PC-9 (cell line): ENCODE measurements at regions not wholly inside any gene's neighbourhood (a gene's known extent, or its start where the extent isn't known, plus 50 kb on each side); places are given as distances from the start of the nearest gene placed in this dataset.

Experiments
- BruUV-seq: library from RNA; stranded (reverse); fragments of 400-500 nt; replicated peaks from 2 replicates; lab custom pipeline; 2021; lab: Mats Ljungman, UMichigan
- CTCF ChIA-PET: fragments of 300-600 bp; sonication (Branson Sonifier 250); formaldehyde crosslinking; loops from one replicate; lab custom pipeline; 2022; ENCODE audit warnings: antibody characterized with exemption; lab: Charles Lee
- POLR2A ChIA-PET: fragments of 300-600 bp; sonication (Branson Sonifier 250); formaldehyde crosslinking; loops from one replicate; lab custom pipeline; 2022; ENCODE audit warnings: antibody characterized with exemption; ENCODE audit not compliant: unreplicated experiment; lab: Charles Lee
- DNase-seq, 2 experiments: peaks; one replicate each; pipeline versions ENCODE4 v3.0.0 to v3.0.0-alpha.2; 2015 to 2022; ENCODE audit warnings: mixed read lengths in 1 of 2
- H2AFZ ChIP-seq: fragments of 200-600 bp; sonication (generic); 2 replicates; pipeline ENCODE4 v1.8.1; 2017; ENCODE audit warnings: antibody characterized with exemption
- H3F3A ChIP-seq: fragments of 200-600 bp; sonication (generic); 2 replicates; pipeline ENCODE4 v1.8.1; 2017; ENCODE audit warnings: antibody characterized with exemption, mild to moderate bottlenecking, low read depth; ENCODE audit not compliant: insufficient read depth
- H3K27ac ChIP-seq: fragments of 200-600 bp; sonication (generic); 2 replicates; pipeline ENCODE4 v1.6.1; 2016; ENCODE audit warnings: mixed run types
- H3K27me3 ChIP-seq: fragments of 200-600 bp; sonication (generic); 2 replicates; pipeline ENCODE4 v1.6.1; 2016; ENCODE audit warnings: low read depth, mixed run types; ENCODE audit not compliant: insufficient read depth
- H3K36me3 ChIP-seq: fragments of 200-600 bp; sonication (generic); 2 replicates; pipeline ENCODE4 v1.6.1; 2016; ENCODE audit warnings: low read depth, mixed run types
- H3K4me1 ChIP-seq: fragments of 200-600 bp; sonication (generic); replicated peaks from 2 replicates; pipeline ENCODE4 v1.6.1; 2016; ENCODE audit warnings: mixed run types; ENCODE audit not compliant: insufficient read depth
- H3K4me2 ChIP-seq: fragments of 200-600 bp; sonication (generic); 2 replicates; pipeline ENCODE4 v1.6.1; 2017; ENCODE audit warnings: mixed run types
- H3K4me3 ChIP-seq: fragments of 200-600 bp; sonication (generic); 2 replicates; pipeline ENCODE4 v1.6.1; 2016; ENCODE audit warnings: mixed run types
- H3K79me2 ChIP-seq: fragments of 200-600 bp; sonication (generic); 2 replicates; pipeline ENCODE4 v1.6.1; 2017; ENCODE audit warnings: low read depth, mixed run types
- H3K9me2 ChIP-seq: fragments of 200-600 bp; sonication (generic); 2 replicates; pipeline ENCODE4 v1.8.1; 2017; ENCODE audit warnings: mild to moderate bottlenecking; ENCODE audit not compliant: insufficient read depth
- H3K9me3 ChIP-seq: fragments of 200-600 bp; sonication (generic); 2 replicates; pipeline ENCODE4 v1.8.1; 2016; ENCODE audit warnings: low read depth; ENCODE audit not compliant: insufficient read depth
- H4K20me1 ChIP-seq: fragments of 200-600 bp; sonication (generic); 2 replicates; pipeline ENCODE4 v1.8.1; 2017; ENCODE audit not compliant: insufficient read depth
- EZH2 ChIP-seq: fragments of 200-600 bp; sonication (generic); IDR thresholded peaks from 2 replicates; pipeline ENCODE4 v1.8.0; 2017; ENCODE audit warnings: antibody characterized with exemption, low read depth
- intact Hi-C: fragments of 100-400 bp; cut with micrococcal nuclease; formaldehyde crosslinking; loops from one replicate; pipeline ENCODE4 v1.10.0; 2022; ENCODE audit not compliant: unreplicated experiment
- TF ChIP-seq, protein P1 (sequence below): fragments of 200-600 bp; sonication (generic); conservative IDR thresholded peaks from 2 replicates; pipeline ENCODE4 v1.6.1; 2017; ENCODE audit warnings: mixed run types, antibody characterized with exemption, mild to moderate bottlenecking, moderate library complexity

DNA sequence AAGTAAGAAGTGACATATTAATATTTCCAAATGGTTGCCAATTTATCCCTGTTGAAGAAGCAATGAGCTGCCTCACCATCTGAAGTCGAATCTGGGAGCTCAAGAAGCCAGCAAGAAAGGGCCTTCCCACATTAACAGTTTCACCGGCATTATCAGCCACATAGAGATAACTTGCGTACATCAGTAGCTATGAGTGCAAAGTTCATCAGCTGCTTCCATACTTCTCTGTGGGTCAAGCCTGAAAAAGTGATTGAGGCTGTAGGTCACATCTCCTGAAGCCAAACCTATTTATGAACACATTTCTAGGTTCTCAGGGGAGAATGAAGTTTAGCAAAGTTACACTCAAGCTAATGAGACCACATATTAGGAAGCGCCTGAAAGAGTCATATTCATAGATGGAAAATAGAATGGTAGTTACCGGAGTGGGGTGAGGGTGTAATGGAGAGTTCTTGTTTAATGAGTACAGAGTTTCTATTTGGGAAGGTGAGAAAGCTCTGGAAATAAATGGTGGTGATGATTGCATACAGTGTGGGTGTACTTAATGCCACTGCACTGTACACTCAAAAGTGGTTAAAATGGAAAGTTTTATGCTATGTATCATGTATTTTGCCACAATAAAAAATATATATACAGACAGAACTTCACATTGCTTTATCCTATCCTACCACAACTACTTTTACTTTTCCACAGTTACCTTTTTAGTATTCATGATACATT is 189.3 kb upstream of the SP4 start:
- Histone ChIP-seq H3K4me1 (no peaks in the 10 kb centered on the region), H4K20me1 (no peaks in the 10 kb centered on the region), H3K9me3 (no peaks in the 10 kb centered on the region), H2AFZ (no peak overlapping the region), H3K79me2 (no peaks in the 10 kb centered on the region), H3F3A (no peaks in the 10 kb centered on the region), H3K9me2 (no peaks in the 10 kb centered on the region), H3K27me3 (no peaks in the 10 kb centered on the region), H3K4me2 (no peak overlapping the region), H3K36me3 (no peaks in the 10 kb centered on the region), H3K27ac (no peak overlapping the region), H3K4me3 (no peak overlapping the region)
- no peak for TF ChIP-seq EZH2
- TF ChIP-seq, protein P1, sequence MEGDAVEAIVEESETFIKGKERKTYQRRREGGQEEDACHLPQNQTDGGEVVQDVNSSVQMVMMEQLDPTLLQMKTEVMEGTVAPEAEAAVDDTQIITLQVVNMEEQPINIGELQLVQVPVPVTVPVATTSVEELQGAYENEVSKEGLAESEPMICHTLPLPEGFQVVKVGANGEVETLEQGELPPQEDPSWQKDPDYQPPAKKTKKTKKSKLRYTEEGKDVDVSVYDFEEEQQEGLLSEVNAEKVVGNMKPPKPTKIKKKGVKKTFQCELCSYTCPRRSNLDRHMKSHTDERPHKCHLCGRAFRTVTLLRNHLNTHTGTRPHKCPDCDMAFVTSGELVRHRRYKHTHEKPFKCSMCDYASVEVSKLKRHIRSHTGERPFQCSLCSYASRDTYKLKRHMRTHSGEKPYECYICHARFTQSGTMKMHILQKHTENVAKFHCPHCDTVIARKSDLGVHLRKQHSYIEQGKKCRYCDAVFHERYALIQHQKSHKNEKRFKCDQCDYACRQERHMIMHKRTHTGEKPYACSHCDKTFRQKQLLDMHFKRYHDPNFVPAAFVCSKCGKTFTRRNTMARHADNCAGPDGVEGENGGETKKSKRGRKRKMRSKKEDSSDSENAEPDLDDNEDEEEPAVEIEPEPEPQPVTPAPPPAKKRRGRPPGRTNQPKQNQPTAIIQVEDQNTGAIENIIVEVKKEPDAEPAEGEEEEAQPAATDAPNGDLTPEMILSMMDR = no peak
- ChIA-PET POLR2A (no interaction called here), CTCF (no interaction called here)
- no TSS peak for BruUV-seq
- intact Hi-C loops = no loop called here
- DNase-seq = no peak

DNA sequence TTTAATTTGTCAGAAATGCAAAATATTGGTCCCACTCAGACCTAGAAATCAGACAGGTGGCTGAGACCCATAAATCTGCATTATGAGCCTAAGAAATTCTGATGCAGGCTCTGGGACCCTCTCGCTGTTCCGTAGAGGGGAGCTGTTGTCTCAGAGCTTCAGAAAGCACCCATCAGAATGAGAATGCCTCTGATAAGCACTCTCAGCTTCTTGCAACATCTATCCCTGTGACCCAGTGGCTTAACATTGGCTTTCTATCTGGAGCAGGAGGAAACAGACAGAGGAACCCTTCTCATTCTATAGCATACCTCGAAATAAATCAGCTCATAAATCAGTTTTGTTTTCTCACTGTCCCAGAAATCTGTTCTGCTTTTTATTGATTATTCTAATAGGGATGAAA is 184.6 kb upstream of the SP4 start:
- H3K9me2 ChIP-seq = no peaks in the 10 kb centered on the region; the same call in 1 of the 2 replicates
- POLR2A ChIA-PET = no interaction called here
- TF ChIP-seq, protein P1 = no peak
- no peak for TF ChIP-seq EZH2
- no peaks in the 10 kb centered on the region for H3K27me3 ChIP-seq
- no peaks in the 10 kb centered on the region for H3K36me3 ChIP-seq
- H2AFZ ChIP-seq = no peak overlapping the region
- H3F3A ChIP-seq = no peaks in the 10 kb centered on the region
- DNase-seq = no peak
- H3K4me2 ChIP-seq = no peak overlapping the region
- no peaks in the 10 kb centered on the region for H3K4me1 ChIP-seq
- H3K79me2 ChIP-seq = no peaks in the 10 kb centered on the region
- intact Hi-C loops = no loop called here
- no peak overlapping the region for H3K27ac ChIP-seq
- BruUV-seq = no TSS peak
- H4K20me1 ChIP-seq = no peaks in the 10 kb centered on the region
- CTCF ChIA-PET = no interaction called here
- H3K9me3 ChIP-seq = no peaks in the 10 kb centered on the region
- H3K4me3 ChIP-seq = no peak overlapping the region

DNA sequence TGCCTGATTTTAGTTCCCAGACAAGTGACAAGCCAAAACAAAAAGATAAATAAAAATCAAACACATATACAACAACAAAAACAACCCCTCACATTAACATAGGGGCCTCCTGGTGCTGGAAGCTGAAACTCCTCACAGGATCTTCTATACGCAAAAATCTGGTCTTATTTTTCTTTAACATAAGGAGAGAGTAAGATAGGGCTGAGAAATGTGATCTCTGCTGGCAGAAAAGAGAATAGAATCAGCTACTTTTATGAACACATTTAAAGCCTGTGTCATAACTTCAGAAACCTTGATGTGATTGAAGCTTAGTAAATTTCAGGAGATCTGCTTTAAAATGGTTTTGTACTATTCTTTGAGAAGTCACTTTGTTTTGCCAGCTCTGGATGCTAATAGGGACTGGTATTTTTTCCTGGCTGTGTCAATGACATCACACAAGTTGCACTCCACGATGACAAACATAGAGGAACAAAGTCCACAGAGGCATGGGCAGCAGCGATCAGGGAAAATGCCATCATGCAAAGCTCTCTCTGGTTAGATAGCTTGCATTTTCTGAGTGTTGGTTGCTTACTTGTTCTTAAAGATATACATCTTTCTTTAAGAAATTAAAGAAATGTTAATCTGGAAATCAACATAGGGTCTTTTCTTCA is 176.6 kb upstream of the SP4 start:
- Histone ChIP-seq H3K36me3 (no peaks in the 10 kb centered on the region), H3K4me2 (no peak overlapping the region), H3K9me3 (no peaks in the 10 kb centered on the region), H3F3A (no peaks in the 10 kb centered on the region), H3K4me3 (no peak overlapping the region), H3K79me2 (no peaks in the 10 kb centered on the region), H3K4me1 (no peaks in the 10 kb centered on the region), H3K9me2 (no peaks in the 10 kb centered on the region; the same call in 1 of the 2 replicates), H4K20me1 (no peaks in the 10 kb centered on the region), H3K27me3 (no peaks in the 10 kb centered on the region), H2AFZ (no peak overlapping the region), H3K27ac (no peak overlapping the region)
- POLR2A ChIA-PET = no interaction called here
- intact Hi-C loops = no loop called here
- no peak for DNase-seq
- TF ChIP-seq EZH2 = no peak
- TF ChIP-seq, protein P1 = no peak
- CTCF ChIA-PET = no interaction called here
- BruUV-seq = no TSS peak
